Stimulated activated CD4-positive, alpha-beta T cell treated with anti-CD3 and anti-CD28 coated beads, Interleukin-1b, Interleukin-23, amount 100 ng/mL, for 4 hours (primary cell): ENCODE measurements at regions not wholly inside any gene's neighbourhood (a gene's known extent, or its start where the extent isn't known, plus 50 kb on each side); places are given as distances from the start of the nearest gene placed in this dataset.

Source experiments
- DNase-seq, 2 donors: peaks; one replicate each; pipeline ENCODE4 v3.0.0-alpha.2; 2020; ENCODE audit warnings: low read depth in 2 of 2

DNA sequence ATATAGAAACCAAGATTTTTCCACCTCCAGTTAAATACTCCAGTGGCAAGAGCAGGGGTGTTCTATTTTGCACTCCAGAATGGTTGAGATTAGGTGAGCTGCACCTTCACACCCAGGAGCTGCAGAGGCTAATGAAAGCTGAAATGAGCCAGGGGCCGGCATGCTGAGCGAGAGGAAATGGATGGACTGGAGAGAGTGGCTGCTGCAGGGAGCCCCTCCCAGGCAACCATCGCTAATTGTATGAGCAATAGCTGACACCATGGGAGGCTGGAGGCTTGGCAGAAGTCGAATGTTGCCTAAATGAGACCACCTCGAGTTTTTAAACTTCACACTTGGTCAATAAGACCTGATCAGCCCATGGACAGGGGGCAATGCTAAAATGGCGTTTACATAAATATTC lies 301.8 kb upstream of the TMPO start:
- no peak for DNase-seq

- no peak for DNase-seq
Observed at GRCh38 chr12:98217257-98217656, 298.1 kb upstream of the TMPO start.

DNA sequence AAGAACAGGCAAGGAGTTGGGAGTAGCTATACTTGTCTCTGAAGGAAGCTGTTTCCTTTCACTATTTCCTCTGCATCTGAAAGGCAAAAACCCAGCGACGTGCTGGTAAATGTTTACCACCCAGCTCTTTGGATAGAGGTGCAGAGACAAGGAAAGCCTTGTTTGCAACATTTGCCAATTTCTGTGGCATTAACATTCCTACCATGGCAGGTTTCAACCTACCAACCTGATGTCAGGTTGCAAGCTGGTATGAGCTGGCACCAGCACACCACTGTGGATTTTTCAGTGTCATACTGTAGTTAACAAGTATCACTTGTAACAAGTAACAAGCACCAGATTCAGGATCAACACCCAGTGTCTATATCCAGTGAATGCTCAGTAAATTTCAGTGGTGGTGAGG lies 294.8 kb upstream of the TMPO start:
- no peak for DNase-seq

DNA sequence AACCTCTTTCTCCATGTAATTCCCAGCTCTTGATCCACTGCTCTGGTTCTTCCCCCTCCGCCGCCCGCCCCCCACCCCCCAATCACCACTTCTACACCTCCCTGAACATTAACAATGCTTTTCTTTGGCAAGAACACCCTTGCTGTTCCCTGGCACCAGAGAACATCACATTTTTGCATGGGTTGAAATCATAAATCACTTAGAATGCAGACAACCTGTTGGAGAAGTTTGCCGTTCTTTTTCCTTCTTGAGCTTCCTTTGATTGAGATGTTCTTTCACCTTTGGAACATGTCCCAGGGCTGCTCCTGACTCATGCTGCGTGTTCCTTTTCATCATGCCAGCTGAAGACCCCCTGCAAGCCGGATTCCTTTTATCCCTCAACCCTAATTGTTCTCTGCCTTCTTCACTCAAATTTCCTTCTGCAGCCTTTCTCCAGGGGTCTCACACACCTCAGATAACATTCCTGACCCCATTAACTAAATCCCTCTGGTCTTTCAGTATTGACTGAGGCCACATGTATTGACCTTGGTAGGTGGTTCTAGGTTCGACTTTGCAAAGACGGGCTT lies 294.1 kb upstream of the TMPO start:
- DNase-seq: no peak

DNA sequence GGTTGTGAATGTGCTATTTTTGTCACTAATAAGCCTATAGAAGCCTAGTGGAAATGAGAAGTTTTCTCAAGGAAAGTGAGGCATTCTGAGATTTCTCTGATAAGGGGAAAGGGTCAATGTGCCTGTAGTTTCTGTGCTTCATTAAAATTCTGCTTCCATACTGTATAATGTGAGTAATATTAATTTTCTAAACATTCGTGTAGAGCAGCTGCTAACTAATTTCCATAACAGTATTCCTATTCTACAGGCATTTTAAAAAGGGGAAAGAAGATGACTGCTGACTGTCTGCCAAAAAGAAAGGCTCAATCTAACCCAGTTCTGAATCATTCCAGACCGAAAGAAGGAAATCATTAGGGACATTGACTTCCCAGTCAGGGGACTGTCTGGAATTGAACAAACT lies 293.3 kb upstream of the TMPO start:
- no peak for DNase-seq

- DNase-seq: no peak
Observed at GRCh38 chr12:98224584-98225221, 290.7 kb upstream of the TMPO start.

DNA sequence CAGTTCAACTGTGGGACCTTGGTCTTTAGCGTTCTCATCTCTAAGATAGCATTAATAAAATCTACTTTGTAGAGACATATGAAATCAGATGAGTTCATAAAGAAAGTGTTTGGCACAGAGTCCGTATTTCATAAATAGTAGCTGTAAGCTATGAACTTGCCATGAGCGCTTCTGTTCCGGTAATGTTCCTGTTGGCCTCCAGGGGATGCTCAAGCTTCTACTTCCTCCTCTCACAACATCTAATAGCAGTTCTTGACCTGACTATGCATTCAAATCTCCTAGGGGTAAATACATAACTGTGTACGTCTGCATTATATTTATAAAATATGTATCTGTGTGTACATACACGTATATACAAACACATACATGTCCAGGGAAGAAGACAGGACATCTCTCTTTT lies 288.2 kb upstream of the TMPO start:
- no peak for DNase-seq

GRCh38 chr12:98228683-98229539 lies 286.5 kb upstream of the TMPO start:
- DNase-seq: no peak

DNA sequence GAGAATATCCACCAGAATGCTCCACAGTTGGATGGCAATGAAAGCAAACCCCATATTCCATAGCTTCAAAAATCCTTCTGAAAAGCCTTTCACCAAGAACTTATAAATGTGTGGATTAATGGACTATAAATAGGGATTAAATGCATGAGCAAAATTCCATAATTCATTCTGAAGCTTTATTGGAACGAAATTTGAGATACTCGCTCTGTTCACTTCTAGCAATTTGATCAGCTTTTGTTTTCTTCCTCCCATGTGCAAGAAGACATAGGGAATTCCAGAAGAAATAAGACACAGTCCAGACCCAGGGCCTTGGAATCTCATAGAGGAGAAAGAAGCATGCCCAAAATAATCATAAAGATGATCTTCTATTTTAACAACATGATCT lies 285.9 kb upstream of the TMPO start:
- DNase-seq: no peak

DNA sequence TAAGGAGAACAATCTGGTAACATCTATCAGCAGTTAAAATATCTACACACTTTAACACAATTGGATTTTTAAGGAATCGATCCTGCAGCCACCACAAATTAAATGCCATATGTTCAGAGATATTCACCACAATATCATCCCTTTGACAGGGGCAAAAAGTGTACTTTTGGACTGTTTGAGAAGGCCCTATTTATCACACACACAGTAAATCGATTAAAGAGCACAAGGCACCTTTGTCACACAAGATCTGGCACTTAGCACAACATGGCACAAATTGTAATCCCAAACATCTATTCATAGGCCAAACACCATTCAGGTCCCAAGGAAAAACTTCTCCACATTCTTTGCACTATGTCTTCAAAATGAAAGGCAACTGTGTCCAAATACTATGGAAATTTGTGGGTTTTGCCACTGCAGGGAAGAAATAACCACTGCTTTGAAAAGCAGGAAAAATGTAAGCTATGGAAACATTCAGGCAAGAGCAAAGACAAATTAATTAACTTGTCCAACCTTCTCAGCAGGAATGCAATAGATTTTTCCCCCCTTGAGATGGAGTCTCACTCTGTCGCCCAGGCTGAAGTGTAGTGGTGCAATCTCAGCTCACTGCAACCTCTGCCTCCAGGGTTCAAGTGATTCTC lies 282.5 kb upstream of the TMPO start:
- DNase-seq: no peak

- no peak for DNase-seq
Observed at GRCh38 chr12:98235301-98235700, 280.1 kb upstream of the TMPO start.

DNA sequence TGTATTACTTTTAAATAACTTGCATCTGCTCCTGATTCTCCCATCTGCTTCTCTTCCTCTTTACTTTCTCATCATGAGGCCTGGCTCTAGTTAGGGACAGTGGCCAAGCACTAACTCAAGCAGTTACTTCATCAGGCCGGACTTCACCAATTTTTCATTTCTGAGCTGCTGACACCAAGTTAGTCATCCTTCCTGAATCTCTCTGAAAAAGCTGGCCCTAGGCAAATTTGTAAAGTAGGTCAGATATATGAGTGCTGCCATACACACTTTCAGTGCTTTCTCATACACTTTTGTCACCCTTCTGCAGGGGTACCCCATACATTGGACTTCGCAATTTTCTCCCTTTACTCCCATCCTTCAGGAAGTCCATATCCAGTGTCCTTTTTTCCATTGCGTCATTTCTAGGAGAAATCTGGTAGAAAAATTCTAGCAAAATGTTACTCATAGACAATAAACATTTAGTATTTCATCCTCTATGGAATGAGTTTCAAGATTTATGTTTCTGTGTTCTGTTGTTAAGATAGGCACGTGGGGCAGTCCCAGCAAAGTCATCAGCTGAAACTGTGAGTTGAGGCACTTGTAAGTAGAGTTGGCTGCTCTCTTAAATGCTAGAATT lies 276.8 kb upstream of the TMPO start:
- DNase-seq: no peak

GRCh38 chr12:98243190-98243589 lies 272.2 kb upstream of the TMPO start:
- DNase-seq: no peak

DNA sequence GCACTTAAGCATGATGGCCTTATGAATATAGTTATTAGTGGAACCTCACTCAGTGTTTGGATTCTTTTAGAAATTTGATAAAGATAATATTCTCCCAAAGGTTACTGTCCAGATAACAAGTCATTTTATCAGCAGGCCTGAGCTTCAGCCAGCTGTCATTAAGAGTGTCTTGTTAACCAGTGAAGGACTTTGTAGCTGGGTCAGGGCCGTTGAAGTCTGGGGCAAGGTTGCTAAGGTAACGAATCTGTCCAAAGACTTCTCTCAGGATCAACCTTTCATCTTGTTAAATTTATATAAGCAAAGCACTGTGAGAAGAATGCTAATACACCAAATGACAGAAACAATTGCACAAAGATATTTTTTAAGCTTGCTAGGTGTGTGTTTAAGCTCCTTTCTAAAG lies 271.3 kb upstream of the TMPO start:
- no peak for DNase-seq

- no peak for DNase-seq
Observed at GRCh38 chr12:98253207-98254037, 262.0 kb upstream of the TMPO start.

DNA sequence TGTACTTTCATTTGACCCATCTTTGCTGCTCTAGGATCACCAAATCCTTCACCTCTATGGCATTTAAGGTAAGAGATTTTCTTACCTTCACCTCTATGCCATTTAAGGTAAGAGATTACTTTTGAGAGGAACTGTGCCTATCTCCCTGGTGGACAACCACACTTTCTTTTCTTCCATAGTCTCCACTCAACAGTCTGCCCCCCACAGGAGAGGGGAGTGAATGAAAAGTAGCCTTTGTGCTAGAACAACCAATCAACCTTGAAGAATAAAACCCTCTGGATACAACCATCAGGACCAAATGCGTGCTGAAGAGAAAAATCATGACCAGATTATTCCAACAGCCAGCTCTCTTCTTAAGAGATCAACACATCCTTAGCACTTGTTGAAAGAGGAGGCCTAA lies 258.6 kb upstream of the TMPO start:
- DNase-seq: no peak

DNA sequence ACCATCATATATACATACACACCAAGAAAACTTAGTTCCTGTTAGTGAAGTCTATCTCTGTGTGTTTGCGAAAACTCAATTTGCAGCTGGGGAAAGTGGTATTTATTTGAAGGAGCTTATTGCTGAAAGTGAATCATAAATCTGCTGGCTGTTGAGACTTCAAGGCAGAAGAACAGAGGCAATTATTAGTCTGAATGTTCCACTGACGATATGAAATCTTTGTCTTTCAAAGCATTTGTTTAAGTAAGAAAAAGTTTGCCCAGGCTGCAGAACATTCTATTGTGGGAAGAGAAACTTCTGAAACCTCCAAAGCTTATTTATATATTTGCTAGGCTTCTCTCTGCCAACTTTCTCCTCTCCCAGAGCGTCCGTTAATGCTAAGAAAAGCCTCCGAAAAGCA lies 255.7 kb upstream of the TMPO start:
- DNase-seq: no peak

DNA sequence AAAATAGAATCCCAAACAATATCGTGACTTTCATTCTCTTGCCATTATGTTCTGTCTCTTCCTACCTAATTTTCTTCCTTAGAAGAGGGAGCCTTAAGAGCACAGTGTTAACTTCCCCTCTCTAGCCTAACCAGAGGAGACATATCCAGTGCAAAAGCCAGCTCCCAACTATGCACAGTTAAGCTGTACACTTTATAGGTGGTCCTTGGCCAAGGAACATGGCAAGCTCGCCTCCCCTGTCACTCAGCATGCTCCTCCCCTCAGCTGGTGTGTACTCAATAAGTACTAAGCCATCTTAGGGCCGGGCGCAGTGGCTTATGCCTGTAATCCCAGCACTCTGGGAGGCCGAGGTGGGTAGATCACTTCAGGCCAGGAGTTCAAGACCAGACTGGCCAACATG lies 255.1 kb upstream of the TMPO start:
- no peak for DNase-seq

GRCh38 chr12:98262902-98263301 lies 252.5 kb upstream of the TMPO start:
- no peak for DNase-seq

DNA sequence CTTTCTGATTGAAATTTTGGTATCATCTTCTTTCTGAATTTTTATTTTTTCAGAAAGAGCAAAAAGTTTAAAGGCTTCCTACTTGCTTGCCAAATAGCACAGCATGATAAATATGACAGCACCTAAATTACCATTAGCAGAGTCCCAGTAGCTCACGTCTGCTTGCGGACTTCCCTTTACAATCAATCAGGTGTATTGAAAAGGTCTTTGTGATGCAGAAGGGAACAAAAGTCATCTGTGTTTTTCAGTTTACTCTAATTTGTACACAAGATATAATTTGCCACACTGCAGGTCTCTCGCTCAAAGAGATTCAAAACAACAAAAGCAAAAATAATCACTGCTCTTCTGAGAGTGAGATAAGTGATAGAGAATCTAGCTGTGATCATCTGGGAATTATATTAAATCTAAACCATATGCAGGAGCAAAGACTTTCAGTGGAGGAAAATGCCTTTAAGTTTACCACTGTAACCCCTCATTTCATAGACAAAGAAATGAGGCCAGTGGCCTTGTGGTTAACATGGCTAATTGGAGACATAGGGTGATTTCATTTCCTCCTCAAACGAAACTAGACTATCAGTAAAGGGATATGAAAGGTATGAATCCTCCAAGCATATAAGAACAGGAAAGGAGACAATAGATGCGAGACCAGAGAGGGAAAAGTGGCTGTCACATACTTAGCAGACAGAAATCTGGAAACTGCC lies 240.8 kb upstream of the TMPO start:
- no peak for DNase-seq

DNA sequence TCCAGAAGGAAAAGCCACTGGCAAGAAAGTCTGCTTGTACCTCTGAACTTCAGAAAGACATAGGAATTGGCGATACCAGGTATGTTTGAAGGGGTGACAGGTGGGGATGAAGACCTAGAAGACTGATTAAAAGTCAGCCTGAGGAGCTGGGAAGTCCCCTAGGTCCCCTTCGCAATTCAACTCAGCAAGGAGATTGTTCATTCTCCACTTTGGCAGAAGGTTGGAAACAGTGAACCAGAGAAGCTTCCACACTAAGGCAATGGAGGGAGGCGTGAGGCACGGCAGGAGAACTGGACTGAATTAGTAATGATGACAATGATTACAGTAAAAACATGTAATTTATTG lies 240.3 kb upstream of the TMPO start:
- no peak for DNase-seq
